ENCODE measurements at regions not wholly inside any gene's neighbourhood (a gene's known extent, or its start where the extent isn't known, plus 50 kb on each side); places are given as distances from the start of the nearest gene placed in this dataset.

DNA sequence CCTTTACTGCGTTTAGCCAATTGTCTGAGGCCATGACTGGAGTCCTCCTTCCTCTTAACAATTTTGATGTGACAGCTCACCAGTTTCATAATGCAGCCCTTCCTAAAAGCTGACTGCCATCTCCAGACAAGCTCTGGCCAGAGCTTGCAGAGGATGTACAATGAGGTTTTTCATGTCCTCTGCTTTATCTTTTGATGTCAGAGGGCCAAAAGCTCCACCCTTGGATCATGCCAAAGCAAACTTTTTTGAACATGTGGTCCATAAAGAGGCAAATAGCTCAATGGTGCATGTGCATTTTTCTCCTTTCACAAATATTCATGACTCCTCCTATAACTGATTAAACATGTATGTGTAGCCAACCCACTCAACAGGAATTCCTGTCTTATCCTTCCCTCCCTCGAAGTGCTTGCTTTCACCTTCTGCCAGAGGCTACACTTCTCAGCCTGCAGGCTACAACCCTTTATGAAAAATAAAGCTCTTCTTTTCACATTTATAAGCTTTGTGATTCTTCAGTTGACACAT is 266.2 kb downstream of the FBXO15 start:
- H3K27ac Mint-ChIP-seq = no peak overlapping the region
- no peaks in the 10 kb centered on the region for H3K9me3 Mint-ChIP-seq
- H3K36me3 Mint-ChIP-seq (ENCODE audit: low read depth) = peaks cover 3% of the 10 kb centered on the region
- H3K27me3 Mint-ChIP-seq (ENCODE audit: low read depth) = no peaks in the 10 kb centered on the region
- peaks cover 8% of the 10 kb centered on the region for H3K4me1 Mint-ChIP-seq (ENCODE audit: low read depth)
- H3K4me3 Mint-ChIP-seq = no peak overlapping the region

GRCh38 chr18:73880387-73880786 is 267.2 kb downstream of the FBXO15 start:
- H3K27me3 Mint-ChIP-seq (ENCODE audit: low read depth) = no peaks in the 10 kb centered on the region
- H3K9me3 Mint-ChIP-seq = no peaks in the 10 kb centered on the region
- H3K4me3 Mint-ChIP-seq = no peak overlapping the region
- no peak overlapping the region for H3K27ac Mint-ChIP-seq
- H3K4me1 Mint-ChIP-seq (ENCODE audit: low read depth) = peaks cover 8% of the 10 kb centered on the region
- peaks cover 3% of the 10 kb centered on the region for H3K36me3 Mint-ChIP-seq (ENCODE audit: low read depth)

DNA sequence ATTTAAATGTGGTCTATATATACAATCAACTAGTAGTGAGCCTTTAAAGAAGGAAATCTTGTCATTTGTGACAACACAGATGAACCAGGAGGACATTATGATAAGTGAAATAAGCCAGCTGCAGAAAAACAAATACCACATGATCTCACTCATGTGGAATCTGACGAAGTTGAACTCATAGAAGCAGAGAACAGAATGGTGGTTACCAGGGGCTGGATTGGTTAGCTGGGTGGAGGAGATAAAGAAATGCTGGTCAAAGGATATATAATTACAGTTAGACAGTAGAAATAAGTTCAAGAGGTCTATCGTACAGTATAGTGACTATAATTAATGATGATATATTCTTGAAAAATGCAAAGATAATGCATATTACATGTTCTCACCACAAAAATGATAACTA is 267.9 kb downstream of the FBXO15 start:
- Mint-ChIP-seq H3K36me3 (ENCODE audit: low read depth) (peaks cover 3% of the 10 kb centered on the region), H3K4me1 (ENCODE audit: low read depth) (peaks cover 8% of the 10 kb centered on the region), H3K27ac (no peak overlapping the region), H3K4me3 (no peak overlapping the region), H3K9me3 (no peaks in the 10 kb centered on the region), H3K27me3 (ENCODE audit: low read depth) (no peaks in the 10 kb centered on the region)

- Mint-ChIP-seq H3K4me3 (no peak overlapping the region), H3K36me3 (ENCODE audit: low read depth) (peaks cover 3% of the 10 kb centered on the region), H3K27ac (no peak overlapping the region), H3K27me3 (ENCODE audit: low read depth) (no peaks in the 10 kb centered on the region), H3K4me1 (ENCODE audit: low read depth) (peaks cover 8% of the 10 kb centered on the region), H3K9me3 (no peaks in the 10 kb centered on the region)
These were observed 268.3 kb downstream of the FBXO15 start for GRCh38 chr18:73879328-73879727.

GRCh38 chr18:73869182-73869581 is 278.5 kb downstream of the FBXO15 start:
- Mint-ChIP-seq H3K27me3 (ENCODE audit: low read depth) (peaks cover 4% of the 10 kb centered on the region), H3K36me3 (ENCODE audit: low read depth) (no peaks in the 10 kb centered on the region), H3K4me3 (no peak overlapping the region)

DNA sequence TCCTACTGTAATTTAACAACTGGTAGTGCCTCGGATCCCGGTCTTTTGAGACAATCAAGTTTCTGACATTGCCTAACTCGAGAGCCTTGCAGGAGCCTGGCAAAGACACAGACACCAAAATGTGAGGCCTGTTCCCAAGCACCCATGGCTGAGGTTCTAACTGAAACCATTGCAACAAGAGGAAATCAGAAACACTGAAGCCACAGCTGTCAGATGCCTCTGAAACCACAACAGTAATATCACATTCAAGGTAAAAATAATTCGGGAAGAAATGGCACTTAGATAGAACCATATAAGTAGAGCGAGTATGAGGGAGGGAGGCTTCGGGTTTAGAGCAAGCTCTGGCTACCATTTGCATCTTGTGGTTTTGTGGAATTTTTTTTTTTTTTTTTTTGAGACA is 285.9 kb downstream of the FBXO15 start:
- H3K27me3 Mint-ChIP-seq (ENCODE audit: low read depth) = peaks cover 5% of the 10 kb centered on the region
- peaks cover 3% of the 10 kb centered on the region for H3K4me1 Mint-ChIP-seq (ENCODE audit: low read depth)
- H3K9me3 Mint-ChIP-seq = no peaks in the 10 kb centered on the region
- H3K27ac Mint-ChIP-seq = no peak overlapping the region
- H3K4me3 Mint-ChIP-seq = no peak overlapping the region
- H3K36me3 Mint-ChIP-seq (ENCODE audit: low read depth) = no peaks in the 10 kb centered on the region

More at GRCh38 chr18:73869182-73869581, 278.5 kb downstream of the FBXO15 start:
- no peak overlapping the region for H3K27ac Mint-ChIP-seq
- no peaks in the 10 kb centered on the region for H3K4me1 Mint-ChIP-seq (ENCODE audit: low read depth)
- no peaks in the 10 kb centered on the region for H3K9me3 Mint-ChIP-seq

GRCh38 chr18:73859837-73860397 is 287.7 kb downstream of the FBXO15 start:
- no peaks in the 10 kb centered on the region for H3K9me3 Mint-ChIP-seq
- no peaks in the 10 kb centered on the region for H3K36me3 Mint-ChIP-seq (ENCODE audit: low read depth)
- peaks cover 5% of the 10 kb centered on the region for H3K27me3 Mint-ChIP-seq (ENCODE audit: low read depth)
- H3K4me1 Mint-ChIP-seq (ENCODE audit: low read depth) = peaks cover 3% of the 10 kb centered on the region
- no peak overlapping the region for H3K4me3 Mint-ChIP-seq
- H3K27ac Mint-ChIP-seq = no peak overlapping the region

DNA sequence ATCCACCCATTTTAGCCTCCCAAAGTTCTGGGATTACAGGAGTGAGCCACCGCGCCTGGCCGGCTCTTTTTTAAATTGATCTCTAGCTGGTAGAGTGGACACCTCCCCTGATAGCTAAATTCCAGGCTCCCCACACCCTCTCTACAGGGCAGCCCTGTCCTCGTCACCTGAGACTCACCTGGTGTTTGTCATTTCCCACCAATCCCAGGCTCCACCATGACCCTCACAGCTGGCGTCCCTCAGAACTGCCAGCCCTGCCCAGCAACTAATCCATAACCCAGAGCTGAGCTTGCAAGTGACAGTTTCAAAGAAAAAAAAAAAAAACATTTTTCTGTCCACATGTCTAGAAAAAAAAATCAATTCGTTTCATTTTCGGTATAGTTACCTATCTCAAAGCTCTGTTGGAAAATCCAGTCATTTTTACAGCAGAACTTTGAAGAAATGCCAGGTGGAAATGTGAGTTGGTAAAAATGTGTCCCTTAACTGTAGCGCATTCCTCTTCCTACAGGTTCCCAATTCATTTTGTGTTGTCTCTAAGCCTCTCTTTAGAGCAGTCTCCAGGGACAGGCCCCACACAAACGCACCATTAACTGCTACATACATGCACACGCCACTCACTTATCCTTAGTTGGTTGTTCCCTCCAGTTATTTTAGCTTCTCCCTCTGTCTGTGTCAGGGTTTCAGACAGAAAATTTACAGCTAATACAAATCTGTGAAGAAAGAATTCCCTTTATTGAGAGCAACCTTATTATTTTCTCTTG is 294.7 kb downstream of the FBXO15 start:
- no peak overlapping the region for H3K27ac Mint-ChIP-seq

DNA sequence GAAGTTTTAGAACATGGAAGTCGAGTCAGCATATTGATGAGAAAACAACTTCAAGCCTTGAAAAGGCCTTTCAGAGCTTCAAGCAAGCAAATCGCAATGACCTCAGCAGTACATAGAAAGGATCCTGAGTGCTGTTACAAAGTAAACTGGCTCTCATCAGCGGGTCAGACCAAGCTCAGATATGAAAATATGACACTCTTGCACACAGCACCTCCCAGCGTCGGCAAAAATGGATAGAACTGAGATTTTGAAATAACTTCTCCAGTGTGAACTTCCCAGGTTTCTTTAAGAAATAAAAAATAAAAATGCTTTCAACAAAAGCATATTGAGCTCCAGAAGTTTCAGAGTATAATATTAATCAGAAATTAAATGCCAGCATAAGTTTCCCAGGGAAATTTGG is 296.9 kb downstream of the FBXO15 start:
- no peak overlapping the region for H3K4me3 Mint-ChIP-seq
- no peaks in the 10 kb centered on the region for H3K4me1 Mint-ChIP-seq (ENCODE audit: low read depth)
- no peaks in the 10 kb centered on the region for H3K9me3 Mint-ChIP-seq
- no peaks in the 10 kb centered on the region for H3K36me3 Mint-ChIP-seq (ENCODE audit: low read depth)
- H3K27ac Mint-ChIP-seq = no peak overlapping the region
- no peaks in the 10 kb centered on the region for H3K27me3 Mint-ChIP-seq (ENCODE audit: low read depth)

More for the DNA sequence above, 294.7 kb downstream of the FBXO15 start:
- H3K9me3 Mint-ChIP-seq = no peaks in the 10 kb centered on the region
- no peak overlapping the region for H3K4me3 Mint-ChIP-seq
- no peaks in the 10 kb centered on the region for H3K27me3 Mint-ChIP-seq (ENCODE audit: low read depth)
- no peaks in the 10 kb centered on the region for H3K36me3 Mint-ChIP-seq (ENCODE audit: low read depth)
- no peaks in the 10 kb centered on the region for H3K4me1 Mint-ChIP-seq (ENCODE audit: low read depth)

- Mint-ChIP-seq H3K27me3 (ENCODE audit: low read depth) (no peaks in the 10 kb centered on the region), H3K36me3 (ENCODE audit: low read depth) (no peaks in the 10 kb centered on the region), H3K9me3 (no peaks in the 10 kb centered on the region), H3K27ac (no peak overlapping the region), H3K4me1 (ENCODE audit: low read depth) (no peaks in the 10 kb centered on the region), H3K4me3 (no peak overlapping the region)
These were observed 299.0 kb downstream of the FBXO15 start for GRCh38 chr18:73848656-73849055.

- no peaks in the 10 kb centered on the region for H3K36me3 Mint-ChIP-seq (ENCODE audit: low read depth)
- H3K27me3 Mint-ChIP-seq (ENCODE audit: low read depth) = no peaks in the 10 kb centered on the region
- H3K4me1 Mint-ChIP-seq (ENCODE audit: low read depth) = peaks cover 2% of the 10 kb centered on the region
- no peak overlapping the region for H3K27ac Mint-ChIP-seq
- H3K4me3 Mint-ChIP-seq = no peak overlapping the region
- no peaks in the 10 kb centered on the region for H3K9me3 Mint-ChIP-seq
These were observed 304.2 kb downstream of the FBXO15 start for GRCh38 chr18:73843455-73843854.

DNA sequence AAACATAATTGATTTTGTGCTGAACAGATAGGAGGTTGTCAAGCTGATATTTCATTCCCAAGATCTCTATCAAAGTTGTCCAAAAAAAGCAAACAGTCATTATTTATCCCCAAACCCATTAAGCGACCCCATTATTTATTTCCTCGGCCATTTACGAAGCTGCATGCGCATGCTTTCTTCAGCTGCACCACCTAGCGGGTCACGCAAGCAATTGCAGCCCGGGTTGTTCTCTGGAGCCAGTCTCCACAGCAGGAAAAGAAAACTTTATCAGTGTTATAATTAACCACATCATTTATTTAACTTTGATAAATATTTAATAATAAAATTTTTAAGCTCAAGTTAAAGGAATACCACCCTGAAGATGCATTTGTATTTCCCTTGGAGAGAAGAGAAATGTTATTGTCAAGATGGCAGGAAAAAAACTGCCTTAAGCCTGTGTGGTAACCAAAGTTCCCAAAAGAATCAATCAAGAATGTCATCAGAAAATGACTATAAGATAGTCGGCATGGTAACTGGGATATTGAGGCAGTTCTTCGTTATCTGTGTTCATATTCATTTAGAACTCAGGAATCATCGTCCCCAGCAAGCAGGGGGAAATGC is 304.7 kb downstream of the FBXO15 start:
- no peaks in the 10 kb centered on the region for H3K27me3 Mint-ChIP-seq (ENCODE audit: low read depth)

DNA sequence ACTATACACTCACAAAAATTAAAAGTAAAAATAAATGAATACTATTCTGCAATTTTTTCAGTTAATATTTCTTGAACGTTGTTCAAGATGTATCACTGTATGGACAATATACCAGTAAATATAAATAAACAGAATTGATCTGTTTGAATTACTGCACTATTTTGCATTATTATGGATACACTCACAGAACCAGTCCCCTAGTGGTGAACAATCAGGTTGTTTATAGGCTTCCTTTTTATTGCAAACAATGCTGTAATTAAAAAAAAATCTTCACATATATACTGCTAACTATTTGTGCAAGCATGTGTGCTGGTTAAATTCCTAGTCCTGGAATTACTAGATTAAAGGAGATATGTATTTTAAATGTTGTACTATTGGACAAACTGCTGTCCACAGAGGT is 306.0 kb downstream of the FBXO15 start:
- no peaks in the 10 kb centered on the region for H3K9me3 Mint-ChIP-seq
- H3K4me1 Mint-ChIP-seq (ENCODE audit: low read depth) = peaks cover 2% of the 10 kb centered on the region

More for the DNA sequence above, 304.7 kb downstream of the FBXO15 start:
- no peaks in the 10 kb centered on the region for H3K9me3 Mint-ChIP-seq
- H3K27ac Mint-ChIP-seq = no peak overlapping the region
- H3K4me1 Mint-ChIP-seq (ENCODE audit: low read depth) = peaks cover 2% of the 10 kb centered on the region
- no peaks in the 10 kb centered on the region for H3K36me3 Mint-ChIP-seq (ENCODE audit: low read depth)
- H3K4me3 Mint-ChIP-seq = no peak overlapping the region

GRCh38 chr18:73840319-73840945 is 307.2 kb downstream of the FBXO15 start:
- no peak overlapping the region for H3K4me3 Mint-ChIP-seq
- no peak overlapping the region for H3K27ac Mint-ChIP-seq
- no peaks in the 10 kb centered on the region for H3K36me3 Mint-ChIP-seq (ENCODE audit: low read depth)

More for the DNA sequence above, 306.0 kb downstream of the FBXO15 start:
- no peak overlapping the region for H3K4me3 Mint-ChIP-seq
- no peak overlapping the region for H3K27ac Mint-ChIP-seq
- no peaks in the 10 kb centered on the region for H3K36me3 Mint-ChIP-seq (ENCODE audit: low read depth)
- no peaks in the 10 kb centered on the region for H3K27me3 Mint-ChIP-seq (ENCODE audit: low read depth)

More at GRCh38 chr18:73840319-73840945, 307.2 kb downstream of the FBXO15 start:
- Mint-ChIP-seq H3K4me1 (ENCODE audit: low read depth) (peaks cover 2% of the 10 kb centered on the region), H3K27me3 (ENCODE audit: low read depth) (no peaks in the 10 kb centered on the region), H3K9me3 (no peaks in the 10 kb centered on the region)

Data from T-helper 1 cell treated with Interleukin-12 subunit alpha and Interleukin-12 subunit beta and Interleukin-4 antibody, amounts not matched to agents 30 μg/mL and 1 μg/mL, for 36 hours (primary cell).